GM12878 (cell line): ENCODE measurements at regions not wholly inside any gene's neighbourhood (a gene's known extent, or its start where the extent isn't known, plus 50 kb on each side); places are given as distances from the start of the nearest gene placed in this dataset.
"Not testable (repeated sequence)": the region's sequence is repeated elsewhere in the genome, so short reads cannot be mapped to it uniquely, and the experiment has no call there.

ENCODE experiments used
- ATAC-seq: fragments of 200-7000 bp; cut with Tn5 transposase; 3 replicates; pipeline ENCODE4 v1.9.1; 2020; ENCODE audit warnings: mild to moderate bottlenecking, moderate library complexity
- BruUV-seq: library from RNA; stranded (reverse); fragments of 400-500 nt; replicated peaks from 2 replicates; lab custom pipeline; 2021; lab: Mats Ljungman, UMichigan
- CTCF ChIA-PET: fragments of 300-600 bp; sonication (Branson Sonifier 250); formaldehyde crosslinking; extraction: SDS; loops from one replicate; lab custom pipeline; 2021; ENCODE audit warnings: inconsistent platforms; lab: Yijun Ruan, JAX
- POLR2A ChIA-PET: fragments of 350-600 bp; formaldehyde crosslinking; extraction: SDS; loops from one replicate; lab custom pipeline; 2021; ENCODE audit warnings: inconsistent platforms; lab: Charles Lee
- RAD21 ChIA-PET: fragments of 300-600 bp; sonication (Branson Sonifier 250); formaldehyde crosslinking; loops from one replicate; lab custom pipeline; 2023; ENCODE audit warnings: antibody characterized with exemption; ENCODE audit not compliant: unreplicated experiment; lab: Charles Lee
- SMC1A ChIA-PET: fragments of 300-600 bp; sonication (Branson Sonifier 250); formaldehyde crosslinking; loops from one replicate; lab custom pipeline; 2023; ENCODE audit not compliant: unreplicated experiment, uncharacterized antibody; lab: Charles Lee
- DNase-seq: peaks from one replicate; pipeline ENCODE4 v3.0.0-alpha.2; 2011; ENCODE audit warnings: low read depth, low spot score
- FAIRE-seq: peaks from 3 replicates; lab custom pipeline; 2011; peaks lifted over from hg19 to GRCh38; lab: Jason Lieb, UNC
- H2AFZ ChIP-seq: 2 replicates; pipeline ENCODE4 v1.6.0; 2011; ENCODE audit warnings: low read depth, low read length, control low read depth; ENCODE audit not compliant: control insufficient read depth
- H3K27ac ChIP-seq: 2 replicates; pipeline ENCODE4 v1.5.1; 2011; ENCODE audit warnings: control low read depth; ENCODE audit not compliant: control insufficient read depth, insufficient read depth
- H3K27me3 ChIP-seq, 2 experiments: replicated peaks in 1 of 2; 2 replicates each; pipeline versions ENCODE4 v1.6.0 to v1.6.1; 2011; ENCODE audit warnings: low read length in 1 of 2; ENCODE audit not compliant: control insufficient read depth in 2 of 2, insufficient read depth in 2 of 2
- H3K36me3 ChIP-seq, 2 experiments: 2 replicates each; pipeline ENCODE4 v1.5.1; 2011; ENCODE audit warnings: low read length in 1 of 2; ENCODE audit not compliant: control insufficient read depth in 2 of 2, insufficient read depth in 2 of 2
- H3K4me1 ChIP-seq: 2 replicates; pipeline ENCODE4 v1.6.1; 2011; ENCODE audit warnings: mild to moderate bottlenecking, low read length, moderate library complexity, mixed read lengths; ENCODE audit not compliant: control insufficient read depth, insufficient read depth
- H3K4me2 ChIP-seq: 2 replicates; pipeline ENCODE4 v1.6.0; 2011; ENCODE audit warnings: control low read depth; ENCODE audit not compliant: control insufficient read depth, insufficient read depth
- H3K4me3 ChIP-seq: fragments of 200-600 bp; sonication (generic); 2 replicates; pipeline ENCODE4 v1.5.1; 2016
- H3K79me2 ChIP-seq: 2 replicates; pipeline ENCODE4 v1.6.0; 2011; ENCODE audit warnings: low read length; ENCODE audit not compliant: control insufficient read depth, insufficient read depth
- H3K9ac ChIP-seq: 2 replicates; pipeline ENCODE4 v1.8.0; 2011; ENCODE audit warnings: low read length, control low read depth, mixed read lengths; ENCODE audit not compliant: control insufficient read depth, insufficient read depth
- H3K9me3 ChIP-seq: replicated peaks from 3 replicates; pipeline ENCODE4 v1.5.1; 2011; ENCODE audit warnings: mild to moderate bottlenecking, low read length; ENCODE audit not compliant: control insufficient read depth, insufficient read depth
- H4K20me1 ChIP-seq: 2 replicates; pipeline ENCODE4 v1.6.0; 2011; ENCODE audit not compliant: control insufficient read depth, insufficient read depth
- CBFB ChIP-seq: IDR thresholded peaks from 2 replicates; pipeline ENCODE4 v1.6.1; 2016; ENCODE audit warnings: antibody characterized with exemption, low read depth
- ELK1 ChIP-seq: IDR thresholded peaks from 2 replicates; pipeline ENCODE4 v1.6.1; 2012; ENCODE audit warnings: low read depth, low read length, improper control_type of control experiment
- PAX8 ChIP-seq: fragments of 450-650 bp; IDR thresholded peaks from 2 replicates; pipeline ENCODE4 v1.6.1; 2017; ENCODE audit warnings: mild to moderate bottlenecking, moderate library complexity
- POLR2AphosphoS5 ChIP-seq: IDR thresholded peaks from 2 replicates; pipeline ENCODE4 v1.6.1; 2011; ENCODE audit warnings: mild to moderate bottlenecking, low read length, inconsistent platforms
- ZBTB40 ChIP-seq: fragments of 450-650 bp; IDR thresholded peaks from 2 replicates; pipeline ENCODE4 v1.6.1; 2016; ENCODE audit warnings: mild to moderate bottlenecking, moderate library complexity, borderline replicate concordance
- ZNF207 ChIP-seq: fragments of 450-650 bp; IDR thresholded peaks from 2 replicates; pipeline ENCODE4 v1.6.1; 2014; ENCODE audit warnings: antibody characterized with exemption, mild to moderate bottlenecking, borderline replicate concordance
- ZNF24 ChIP-seq: fragments of 450-650 bp; IDR thresholded peaks from 2 replicates; pipeline ENCODE4 v1.6.1; 2017; ENCODE audit warnings: antibody characterized with exemption, mild to moderate bottlenecking
- WGBS: methylation state at CpG from one replicate; pipeline ENCODE4 v1.1.6; 2016; ENCODE audit warnings: low lambda C conversion rate; ENCODE audit not compliant: insufficient replicate concordance, insufficient coverage; ENCODE audit errors: missing lambda C conversion rate; 5-methylcytosine and 5-hydroxymethylcytosine counted together
- in situ Hi-C: fragments of 300-500 bp; cut with MboI; formaldehyde crosslinking; loops from 9 replicates; pipeline ENCODE4 v1.14.3; 2018; ENCODE audit warnings: mixed read lengths
- intact Hi-C: fragments of 100-400 bp; cut with micrococcal nuclease; formaldehyde crosslinking; loops from one replicate; pipeline ENCODE4 v1.14.2; 2022; ENCODE audit not compliant: unreplicated experiment

- TF ChIP-seq PAX8 (no peak), CBFB (no peak), ZBTB40 (no peak), POLR2AphosphoS5 (no peak), ZNF24 (no peak), ZNF207 (no peak), ELK1 (no peak)
Observed at GRCh38 chr10:76766682-76767081, 870.9 kb downstream of the KCNMA1 start (continued).

GRCh38 chr10:76764921-76765320 lies 872.7 kb downstream of the KCNMA1 start:
- BruUV-seq, in situ Hi-C loops, H3K4me3 ChIP-seq, RAD21 ChIA-PET, FAIRE-seq, H3K79me2 ChIP-seq, SMC1A ChIA-PET, H3K4me2 ChIP-seq, intact Hi-C loops, DNase-seq, H4K20me1 ChIP-seq, H2AFZ ChIP-seq, H3K36me3 ChIP-seq, POLR2A ChIA-PET, CTCF ChIA-PET, H3K9ac ChIP-seq, H3K27me3 ChIP-seq, H3K27ac ChIP-seq, H3K9me3 ChIP-seq, ATAC-seq, H3K4me1 ChIP-seq: not testable (repeated sequence)
- WGBS = 45% methylated on average over 3 of the region's 3 CpGs
